HepG2 (cell line): ENCODE measurements at regions not wholly inside any gene's neighbourhood (a gene's known extent, or its start where the extent isn't known, plus 50 kb on each side); places are given as distances from the start of the nearest gene placed in this dataset.

Source experiments
- ATAC-seq: fragments of 200-7000 bp; cut with Tn5 transposase; 3 replicates; pipeline ENCODE4 v1.9.1; 2020; ENCODE audit warnings: mild to moderate bottlenecking, moderate library complexity
- BruUV-seq: library from RNA; stranded (reverse); fragments of 400-500 nt; replicated peaks from 2 replicates; lab custom pipeline; 2021; lab: Mats Ljungman, UMichigan
- CTCF ChIA-PET: fragments of 300-600 bp; formaldehyde crosslinking; extraction: SDS; loops from one replicate; lab custom pipeline; 2021; ENCODE audit warnings: low total read pairs, inconsistent platforms, low intra/inter-chr PET ratio; lab: Yijun Ruan, JAX
- POLR2A ChIA-PET: fragments of 350-600 bp; sonication (Branson Sonifier 250); formaldehyde crosslinking; loops from one replicate; lab custom pipeline; 2020; ENCODE audit warnings: antibody characterized with exemption, inconsistent platforms; lab: Yijun Ruan, JAX
- DNase-seq: peaks from one replicate; pipeline ENCODE4 v3.0.0-alpha.2; 2015; ENCODE audit warnings: low spot score
- FAIRE-seq: peaks from 3 replicates; lab custom pipeline; 2011; peaks lifted over from hg19 to GRCh38; lab: Jason Lieb, UNC
- H2AFZ ChIP-seq: one replicate; pipeline ENCODE4 v1.6.1; 2011; ENCODE audit warnings: low read length, inconsistent platforms
- H3K27ac ChIP-seq: fragments of 300-600 bp; 3 replicates; pipeline ENCODE4 v1.8.0; 2011; ENCODE audit warnings: mixed run types, mild to moderate bottlenecking, mixed read lengths, low read length, inconsistent platforms; ENCODE audit not compliant: insufficient read depth; ENCODE audit errors: extremely low read length
- H3K27me3 ChIP-seq, 2 experiments: fragments of 200-600 bp in 1 of 2; 2 replicates in 1 of 2; 3 replicates in 1 of 2; pipeline versions ENCODE4 v1.6.0 to v1.8.0; 2011; ENCODE audit warnings: low read length in 2 of 2, mild to moderate bottlenecking in 2 of 2, moderate library complexity in 2 of 2, inconsistent platforms in 1 of 2; ENCODE audit not compliant: insufficient read depth in 2 of 2, control insufficient read depth in 1 of 2
- H3K36me3 ChIP-seq, 2 experiments: fragments of 200-600 bp in 1 of 2; replicated peaks in 1 of 2; 2 replicates in 1 of 2; 3 replicates in 1 of 2; pipeline versions ENCODE4 v1.5.1 to v1.8.0; 2011; ENCODE audit warnings: low read length in 2 of 2, inconsistent platforms in 1 of 2; ENCODE audit not compliant: insufficient read depth in 2 of 2, control insufficient read depth in 1 of 2
- H3K4me1 ChIP-seq: 2 replicates; pipeline ENCODE4 v1.5.1; 2012; ENCODE audit warnings: low read length, inconsistent platforms; ENCODE audit not compliant: insufficient read depth
- H3K4me2 ChIP-seq: 2 replicates; pipeline ENCODE4 v1.6.0; 2011; ENCODE audit warnings: low read depth, low read length, inconsistent platforms
- H3K4me3 ChIP-seq, 3 experiments: fragments of 200-600 bp in 1 of 3; sonication (generic), shearing (Covaris generic) in 1 of 3; replicated peaks in 1 of 3; 2 replicates each; pipeline ENCODE4 v1.5.1; 2011 to 2016; ENCODE audit warnings: low read length in 3 of 3, inconsistent platforms in 2 of 3, low read depth in 2 of 3, mild to moderate bottlenecking in 2 of 3, control low read depth in 1 of 3, mixed read lengths in 1 of 3; ENCODE audit not compliant: insufficient read depth in 1 of 3
- H3K79me2 ChIP-seq: one replicate; pipeline ENCODE4 v1.6.1; 2011; ENCODE audit warnings: low read length, inconsistent platforms; ENCODE audit not compliant: insufficient read depth
- H3K9ac ChIP-seq: 2 replicates; pipeline ENCODE4 v1.6.0; 2011; ENCODE audit warnings: mild to moderate bottlenecking, low read depth, low read length, inconsistent platforms; ENCODE audit not compliant: insufficient read depth
- H3K9me3 ChIP-seq: 2 replicates; pipeline ENCODE4 v1.5.1; 2012; ENCODE audit warnings: mild to moderate bottlenecking, low read length
- H4K20me1 ChIP-seq: 2 replicates; pipeline ENCODE4 v1.6.0; 2011; ENCODE audit warnings: inconsistent platforms, mild to moderate bottlenecking, low read length, moderate library complexity; ENCODE audit not compliant: insufficient read depth
- CBX1 ChIP-seq: IDR thresholded peaks from one replicate; pipeline ENCODE4 v1.6.1; 2016; ENCODE audit warnings: antibody characterized with exemption, low read depth
- KMT2B ChIP-seq: IDR thresholded peaks from 2 replicates; pipeline ENCODE4 v1.6.1; 2016; ENCODE audit warnings: missing genetic modification reagents, missing compliant biosample characterization
- MYNN ChIP-seq: sonication (generic); formaldehyde crosslinking; IDR thresholded peaks from 2 replicates; pipeline ENCODE4 v1.4.0; 2020; ENCODE audit warnings: mild to moderate bottlenecking, low read depth, missing genetic modification reagents
- NKX3-1 ChIP-seq: sonication (generic); formaldehyde crosslinking; IDR thresholded peaks from 2 replicates; pipeline ENCODE4 v1.5.0; 2020; ENCODE audit warnings: missing genetic modification reagents
- RARG ChIP-seq: sonication (generic); formaldehyde crosslinking; IDR thresholded peaks from 2 replicates; pipeline ENCODE4 v1.4.0; 2020; ENCODE audit warnings: low read depth, mild to moderate bottlenecking, missing genetic modification reagents
- SIX1 ChIP-seq: sonication (generic); formaldehyde crosslinking; IDR thresholded peaks from 2 replicates; pipeline ENCODE4 v1.4.0; 2020; ENCODE audit warnings: missing genetic modification reagents, borderline replicate concordance
- SIX4 ChIP-seq: sonication (generic); formaldehyde crosslinking; IDR thresholded peaks from 2 replicates; pipeline ENCODE4 v1.4.0; 2020; ENCODE audit warnings: missing genetic modification reagents
- SMARCE1 ChIP-seq: fragments of 450-650 bp; IDR thresholded peaks from 2 replicates; pipeline ENCODE4 v1.6.1; 2017; ENCODE audit warnings: borderline replicate concordance
- SMYD3 ChIP-seq: sonication (generic); formaldehyde crosslinking; IDR thresholded peaks from 2 replicates; pipeline ENCODE4 v1.8.1; 2023; ENCODE audit warnings: mild to moderate bottlenecking, missing genetic modification reagents
- SYNCRIP ChIP-seq: fragments of 200-400 bp; formaldehyde crosslinking; IDR thresholded peaks from 2 replicates; pipeline ENCODE4 v1.6.1; 2018; ENCODE audit warnings: mild to moderate bottlenecking, low read depth, low read length; ENCODE audit not compliant: insufficient read depth
- TRIM24 ChIP-seq: sonication (generic); formaldehyde crosslinking; IDR thresholded peaks from 2 replicates; pipeline ENCODE4 v1.8.0; 2022; ENCODE audit warnings: mild to moderate bottlenecking, missing genetic modification reagents
- YEATS4 ChIP-seq: sonication (generic); formaldehyde crosslinking; IDR thresholded peaks from 2 replicates; pipeline ENCODE4 v1.4.0; 2020; ENCODE audit warnings: missing genetic modification reagents, borderline replicate concordance
- ZBTB25 ChIP-seq: IDR thresholded peaks from 2 replicates; pipeline ENCODE4 v1.6.1; 2018; ENCODE audit warnings: missing genetic modification reagents
- ZMYM4 ChIP-seq: sonication (generic); formaldehyde crosslinking; IDR thresholded peaks from 2 replicates; pipeline ENCODE4 v1.8.1; 2023; ENCODE audit warnings: mild to moderate bottlenecking, missing genetic modification reagents
- ZNF292 ChIP-seq: sonication (generic); formaldehyde crosslinking; IDR thresholded peaks from 2 replicates; pipeline ENCODE4 v1.8.1; 2022; ENCODE audit warnings: mild to moderate bottlenecking, low read depth, missing genetic modification reagents, borderline replicate concordance
- ZNF350 ChIP-seq: sonication (generic); formaldehyde crosslinking; IDR thresholded peaks from 2 replicates; pipeline ENCODE4 v1.4.0; 2020; ENCODE audit warnings: mild to moderate bottlenecking, low read depth, missing genetic modification reagents, borderline replicate concordance
- ZNF841 ChIP-seq: sonication (generic); formaldehyde crosslinking; IDR thresholded peaks from 2 replicates; pipeline ENCODE4 v1.8.1; 2023; ENCODE audit warnings: missing genetic modification reagents, borderline replicate concordance
- WGBS: methylation state at CpG from one replicate; pipeline ENCODE4 v1.1.6; 2017; ENCODE audit warnings: low lambda C conversion rate; 5-methylcytosine and 5-hydroxymethylcytosine counted together
- in situ Hi-C: cut with HindIII; loops from 2 replicates; pipeline ENCODE4 v1.10.0; 2017; ENCODE audit warnings: low pct_unique_long_range_greater_than_20kb; ENCODE audit not compliant: extremely low pct_ligation_motif_present
- intact Hi-C: fragments of 100-400 bp; cut with micrococcal nuclease; formaldehyde crosslinking; loops from one replicate; pipeline ENCODE4 v1.10.0; 2022; ENCODE audit not compliant: unreplicated experiment
- TF ChIP-seq, protein P1 (sequence below): sonication (generic); formaldehyde crosslinking; IDR thresholded peaks from 2 replicates; pipeline ENCODE4 v1.5.0; 2020; ENCODE audit warnings: mild to moderate bottlenecking, missing genetic modification reagents, moderate library complexity
- TF ChIP-seq, protein P2 (sequence below): sonication (generic); formaldehyde crosslinking; IDR thresholded peaks from 2 replicates; pipeline ENCODE4 v1.4.0; 2020; ENCODE audit warnings: mild to moderate bottlenecking, missing genetic modification reagents
- TF ChIP-seq, protein P3 (sequence below), 2 experiments: fragments of 450-650 bp in 1 of 2; sonication (generic) in 1 of 2; formaldehyde crosslinking; IDR thresholded peaks; 2 replicates each; pipeline versions ENCODE4 v1.5.0 to v1.8.0; 2020 to 2022; ENCODE audit warnings: mild to moderate bottlenecking in 1 of 2, missing genetic modification reagents in 1 of 2

DNA sequence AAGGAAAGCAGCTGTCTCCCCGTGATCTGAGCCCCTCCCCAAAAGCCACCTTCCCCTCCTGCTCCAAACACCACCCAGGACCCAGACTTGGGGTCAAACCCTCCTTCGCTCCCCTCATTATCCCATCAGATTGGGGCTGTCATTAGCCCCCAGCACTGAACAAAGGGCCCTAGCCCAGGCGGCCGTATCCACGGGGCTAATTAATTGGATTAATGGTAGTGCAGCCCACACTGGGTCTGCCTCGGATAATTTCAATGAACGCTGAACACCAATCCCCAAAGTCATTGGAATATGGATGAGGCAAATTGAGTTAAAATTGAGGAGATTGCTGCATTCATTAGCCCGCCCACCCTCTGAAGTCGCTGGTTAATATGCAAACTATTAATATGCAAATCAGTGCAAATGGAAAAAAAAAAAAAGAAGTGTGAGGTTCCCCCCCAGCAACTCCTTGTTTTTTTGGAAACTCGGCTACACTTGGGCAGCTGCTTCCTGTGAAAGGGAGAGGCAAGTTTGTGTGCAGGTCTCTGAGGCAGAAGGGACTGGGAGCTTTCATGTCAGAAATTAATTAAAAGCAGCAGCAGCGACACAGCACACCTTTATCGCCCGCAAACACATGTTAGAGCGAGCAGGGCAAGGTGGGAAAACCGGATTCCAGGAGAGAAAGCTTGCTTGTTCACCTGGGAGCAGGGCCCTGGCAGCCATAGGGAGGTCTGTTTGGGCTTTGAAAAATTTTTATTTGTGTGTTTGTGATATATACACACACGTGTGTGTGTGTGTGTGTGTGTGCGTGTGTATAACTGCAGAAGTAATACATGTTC, 517.8 kb downstream of the MIAT start (continued):
- TF ChIP-seq ZNF292 (CRISPR knock-in tag) (no peak), NKX3-1 (CRISPR knock-in tag) (no peak), MYNN (CRISPR knock-in tag) (no peak), ZNF841 (CRISPR knock-in tag) (no peak), KMT2B (CRISPR knock-in tag) (no peak), SIX4 (CRISPR knock-in tag) (no peak), SMYD3 (CRISPR knock-in tag) (no peak), SMARCE1 (no peak), CBX1 (no peak)
- TF ChIP-seq, protein P1, sequence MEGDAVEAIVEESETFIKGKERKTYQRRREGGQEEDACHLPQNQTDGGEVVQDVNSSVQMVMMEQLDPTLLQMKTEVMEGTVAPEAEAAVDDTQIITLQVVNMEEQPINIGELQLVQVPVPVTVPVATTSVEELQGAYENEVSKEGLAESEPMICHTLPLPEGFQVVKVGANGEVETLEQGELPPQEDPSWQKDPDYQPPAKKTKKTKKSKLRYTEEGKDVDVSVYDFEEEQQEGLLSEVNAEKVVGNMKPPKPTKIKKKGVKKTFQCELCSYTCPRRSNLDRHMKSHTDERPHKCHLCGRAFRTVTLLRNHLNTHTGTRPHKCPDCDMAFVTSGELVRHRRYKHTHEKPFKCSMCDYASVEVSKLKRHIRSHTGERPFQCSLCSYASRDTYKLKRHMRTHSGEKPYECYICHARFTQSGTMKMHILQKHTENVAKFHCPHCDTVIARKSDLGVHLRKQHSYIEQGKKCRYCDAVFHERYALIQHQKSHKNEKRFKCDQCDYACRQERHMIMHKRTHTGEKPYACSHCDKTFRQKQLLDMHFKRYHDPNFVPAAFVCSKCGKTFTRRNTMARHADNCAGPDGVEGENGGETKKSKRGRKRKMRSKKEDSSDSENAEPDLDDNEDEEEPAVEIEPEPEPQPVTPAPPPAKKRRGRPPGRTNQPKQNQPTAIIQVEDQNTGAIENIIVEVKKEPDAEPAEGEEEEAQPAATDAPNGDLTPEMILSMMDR (CRISPR knock-in tag) = no peak
- TF ChIP-seq, protein P2, sequence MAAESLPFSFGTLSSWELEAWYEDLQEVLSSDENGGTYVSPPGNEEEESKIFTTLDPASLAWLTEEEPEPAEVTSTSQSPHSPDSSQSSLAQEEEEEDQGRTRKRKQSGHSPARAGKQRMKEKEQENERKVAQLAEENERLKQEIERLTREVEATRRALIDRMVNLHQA (CRISPR knock-in tag) = no peak

DNA sequence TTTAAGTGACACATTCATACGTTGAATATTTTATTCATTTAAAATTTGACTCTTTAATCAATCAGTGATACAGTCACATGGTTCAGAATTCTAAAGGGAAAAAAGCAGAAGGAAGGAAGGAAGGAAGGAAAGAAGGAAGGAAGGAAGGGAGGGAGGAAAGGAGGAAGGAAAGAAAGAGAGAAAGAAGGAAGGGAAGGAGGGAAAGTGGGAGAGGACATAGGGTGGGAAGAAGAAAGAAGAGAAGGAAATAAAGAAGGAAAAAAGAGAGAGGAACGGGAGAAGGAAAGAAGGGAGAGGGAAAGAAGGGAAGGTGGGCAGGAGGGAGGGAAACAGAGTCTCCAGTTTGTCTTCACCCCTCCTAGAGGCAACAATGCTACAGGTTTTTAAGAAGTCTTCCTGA, 518.6 kb downstream of the MIAT start:
- H2AFZ ChIP-seq = no peak overlapping the region
- in situ Hi-C loops (no loop called here), intact Hi-C loops (no loop called here)
- BruUV-seq = no TSS peak
- no peak overlapping the region for H3K4me2 ChIP-seq
- no peaks in the 10 kb centered on the region for H3K4me1 ChIP-seq
- no peak overlapping the region for H3K4me3 ChIP-seq
- 2% methylated on average over 2 of the region's 2 CpGs for WGBS
- no peaks in the 10 kb centered on the region for H3K79me2 ChIP-seq
- no peaks in the 10 kb centered on the region for H3K9me3 ChIP-seq
- DNase-seq (no peak), ATAC-seq (no peak), FAIRE-seq (no peak)
- H3K36me3 ChIP-seq = no peaks in the 10 kb centered on the region
- no peaks in the 10 kb centered on the region for H4K20me1 ChIP-seq
- CTCF ChIA-PET = no interaction called here
- no peak overlapping the region for H3K9ac ChIP-seq
- H3K27me3 ChIP-seq = peaks cover 0 to 7% of the 10 kb centered on the region in 2 experiments; a peak in 1 of 5 replicates
- H3K27ac ChIP-seq = no peak overlapping the region
- POLR2A ChIA-PET = no interaction called here
- TF ChIP-seq ZMYM4 (CRISPR knock-in tag) = no peak
- no peak for TF ChIP-seq ZNF350 (CRISPR knock-in tag)
- TF ChIP-seq ZBTB25 (CRISPR knock-in tag) = no peak
- TF ChIP-seq TRIM24 (CRISPR knock-in tag) = no peak
- no peak for TF ChIP-seq SIX1 (CRISPR knock-in tag)
- no peak for TF ChIP-seq YEATS4 (CRISPR knock-in tag)
- no peak for TF ChIP-seq RARG (CRISPR knock-in tag)
- TF ChIP-seq SYNCRIP = no peak
- TF ChIP-seq, protein P3, sequence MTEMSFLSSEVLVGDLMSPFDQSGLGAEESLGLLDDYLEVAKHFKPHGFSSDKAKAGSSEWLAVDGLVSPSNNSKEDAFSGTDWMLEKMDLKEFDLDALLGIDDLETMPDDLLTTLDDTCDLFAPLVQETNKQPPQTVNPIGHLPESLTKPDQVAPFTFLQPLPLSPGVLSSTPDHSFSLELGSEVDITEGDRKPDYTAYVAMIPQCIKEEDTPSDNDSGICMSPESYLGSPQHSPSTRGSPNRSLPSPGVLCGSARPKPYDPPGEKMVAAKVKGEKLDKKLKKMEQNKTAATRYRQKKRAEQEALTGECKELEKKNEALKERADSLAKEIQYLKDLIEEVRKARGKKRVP (CRISPR knock-in tag; IDR thresholded peaks at IDR 0.05) = no peak
